GM23248 (cell line): ENCODE measurements at regions not wholly inside any gene's neighbourhood (a gene's known extent, or its start where the extent isn't known, plus 50 kb on each side); places are given as distances from the start of the nearest gene placed in this dataset.

ENCODE experiments used
- EZH2 ChIP-seq: fragments of 200-600 bp; sonication (generic); IDR thresholded peaks from 2 replicates; pipeline ENCODE4 v1.6.1; 2018; ENCODE audit warnings: antibody characterized with exemption, mild to moderate bottlenecking; ENCODE audit not compliant: insufficient read depth, poor library complexity, severe bottlenecking
- EZH2phosphoT487 ChIP-seq: fragments of 200-600 bp; sonication (generic); IDR thresholded peaks from 2 replicates; pipeline ENCODE4 v1.6.1; 2018; ENCODE audit warnings: antibody characterized with exemption, moderate library complexity, mild to moderate bottlenecking, low read depth; ENCODE audit not compliant: insufficient read depth

DNA sequence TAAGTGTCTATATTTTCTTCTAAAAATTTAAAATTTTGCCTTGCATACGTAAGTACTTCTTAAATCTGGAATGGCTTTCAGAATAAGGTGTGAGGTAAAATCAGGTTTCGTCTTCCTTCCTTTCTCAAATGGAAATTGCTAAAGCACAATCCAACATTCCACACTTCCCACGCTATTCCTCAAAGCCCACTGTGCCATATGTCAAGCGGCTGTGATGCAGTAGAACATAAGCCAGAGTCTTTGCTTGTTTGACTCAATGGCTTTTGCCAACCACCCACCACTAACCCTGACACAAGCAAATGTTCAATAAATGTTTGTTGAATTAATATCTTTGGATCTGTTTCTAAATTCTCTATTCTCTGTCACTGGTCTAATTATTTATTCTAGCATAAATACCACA lies 1199.7 kb upstream of the TENM3 start:
- TF ChIP-seq EZH2 (no peak), EZH2phosphoT487 (no peak)
